ENCODE measurements at regions not wholly inside any gene's neighbourhood (a gene's known extent, or its start where the extent isn't known, plus 50 kb on each side); places are given as distances from the start of the nearest gene placed in this dataset.

DNA sequence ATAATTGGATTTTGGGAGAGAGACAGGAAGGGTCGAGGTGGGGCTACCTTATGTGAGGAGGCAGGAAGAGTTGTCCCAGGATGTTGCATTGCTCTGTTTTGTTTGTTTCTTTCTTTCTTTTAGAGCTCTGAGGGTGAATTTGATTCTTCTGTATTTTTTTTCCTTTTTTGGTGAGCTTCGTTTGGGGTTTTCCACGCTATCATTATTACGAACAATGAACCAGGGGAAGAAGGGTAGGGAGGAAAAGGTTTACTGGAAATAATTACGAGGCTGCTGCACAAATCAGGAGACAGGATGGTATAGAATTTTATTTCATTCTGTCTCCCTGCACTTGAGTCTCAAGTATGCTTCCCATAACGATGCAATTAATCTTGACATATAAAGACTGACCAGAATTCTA, 51.4 kb upstream of the ZNF516 start:
- Histone ChIP-seq H3K27ac (ENCODE audit: low read length) (no peak overlapping the region), H3K4me1 (ENCODE audit: insufficient read depth, low read length) (no peaks in the 10 kb centered on the region), H2AFZ (ENCODE audit: low read length) (no peak overlapping the region), H3K9me3 (ENCODE audit: low read length) (no peaks in the 10 kb centered on the region), H3F3A (ENCODE audit: low read length, unreplicated experiment) (no peaks in the 10 kb centered on the region), H3K9me2 (replicated peaks; ENCODE audit: low read length) (no peaks in the 10 kb centered on the region), H3K9ac (ENCODE audit: low read length) (no peak overlapping the region), H3K36me3 (ENCODE audit: low read depth, low read length) (no peaks in the 10 kb centered on the region), H3K27me3 (ENCODE audit: low read length) (peaks cover 76% of the 10 kb centered on the region), H3K4me3 (ENCODE audit: low read length) (no peak overlapping the region), H3K4me2 (ENCODE audit: low read length) (no peak overlapping the region), H4K20me1 (ENCODE audit: low read length) (no peaks in the 10 kb centered on the region), H3K79me2 (ENCODE audit: low read length) (no peaks in the 10 kb centered on the region)
- no peak for TF ChIP-seq EZH2phosphoT487 (IDR thresholded peaks at IDR 0.05; ENCODE audit: borderline replicate concordance, low read length)
- no peak for TF ChIP-seq EZH2 (IDR thresholded peaks at IDR 0.05; ENCODE audit: low read length, unreplicated experiment)
- TF ChIP-seq, protein P1, sequence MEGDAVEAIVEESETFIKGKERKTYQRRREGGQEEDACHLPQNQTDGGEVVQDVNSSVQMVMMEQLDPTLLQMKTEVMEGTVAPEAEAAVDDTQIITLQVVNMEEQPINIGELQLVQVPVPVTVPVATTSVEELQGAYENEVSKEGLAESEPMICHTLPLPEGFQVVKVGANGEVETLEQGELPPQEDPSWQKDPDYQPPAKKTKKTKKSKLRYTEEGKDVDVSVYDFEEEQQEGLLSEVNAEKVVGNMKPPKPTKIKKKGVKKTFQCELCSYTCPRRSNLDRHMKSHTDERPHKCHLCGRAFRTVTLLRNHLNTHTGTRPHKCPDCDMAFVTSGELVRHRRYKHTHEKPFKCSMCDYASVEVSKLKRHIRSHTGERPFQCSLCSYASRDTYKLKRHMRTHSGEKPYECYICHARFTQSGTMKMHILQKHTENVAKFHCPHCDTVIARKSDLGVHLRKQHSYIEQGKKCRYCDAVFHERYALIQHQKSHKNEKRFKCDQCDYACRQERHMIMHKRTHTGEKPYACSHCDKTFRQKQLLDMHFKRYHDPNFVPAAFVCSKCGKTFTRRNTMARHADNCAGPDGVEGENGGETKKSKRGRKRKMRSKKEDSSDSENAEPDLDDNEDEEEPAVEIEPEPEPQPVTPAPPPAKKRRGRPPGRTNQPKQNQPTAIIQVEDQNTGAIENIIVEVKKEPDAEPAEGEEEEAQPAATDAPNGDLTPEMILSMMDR (conservative IDR thresholded peaks at IDR 0.05; ENCODE audit: low read depth, low read length): no peak
- no peak for ATAC-seq
- intact Hi-C loops (cut with micrococcal nuclease): no loop called here
- DNase-seq: no peak
- CTCF ChIA-PET: no interaction called here
- POLR2A ChIA-PET (ENCODE audit: unreplicated experiment): no interaction called here
- BruUV-seq (replicated peaks): no TSS peak

DNA sequence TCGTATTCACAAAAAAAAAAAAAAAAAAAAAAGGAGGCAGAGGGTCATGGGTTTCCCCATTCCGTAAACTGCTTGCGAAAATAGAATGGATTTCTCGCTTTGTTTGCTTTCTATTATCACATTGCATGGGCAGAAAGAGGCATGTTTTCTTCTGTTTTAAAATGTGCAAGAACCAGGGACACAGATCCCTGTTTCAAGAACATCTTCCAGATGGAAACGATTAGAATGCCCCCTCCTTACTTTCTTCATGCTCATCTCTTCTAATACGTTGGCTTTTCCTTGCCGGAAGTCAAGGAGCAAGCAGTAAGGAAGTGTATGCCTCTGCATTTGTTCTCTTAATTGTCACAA, 51.0 kb upstream of the ZNF516 start:
- no peak for DNase-seq

DNA sequence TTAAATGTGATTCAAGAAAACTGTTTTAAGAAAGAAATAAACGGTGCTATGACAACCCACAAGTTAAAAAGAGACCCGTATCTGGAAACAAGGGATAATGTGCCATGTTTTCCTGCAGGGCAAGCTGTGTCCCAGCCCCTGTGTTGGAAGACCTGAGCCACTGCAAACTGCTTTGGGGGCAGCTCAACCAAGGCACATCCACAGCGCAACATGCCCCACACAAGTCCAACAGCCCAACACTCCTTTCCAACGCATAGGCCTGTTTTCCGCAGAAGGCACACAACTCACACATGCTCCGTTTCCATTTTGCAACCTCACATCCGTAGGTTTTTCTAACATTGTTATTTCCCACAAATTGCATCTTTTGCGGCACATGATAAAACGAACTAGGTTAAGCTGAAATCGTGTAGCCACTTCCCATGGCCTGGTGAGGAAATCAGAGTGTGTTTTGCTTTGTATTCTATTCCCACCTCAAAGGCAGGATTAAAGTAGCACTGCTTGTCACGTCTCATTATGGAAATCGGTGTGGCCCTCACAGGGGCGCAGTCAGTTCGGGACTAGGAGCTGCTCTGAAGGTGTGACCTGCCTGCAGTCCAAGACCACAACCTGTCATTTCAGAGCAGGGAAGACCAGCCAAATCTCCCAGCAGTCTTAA, 50.5 kb upstream of the ZNF516 start:
- DNase-seq (no peak), ATAC-seq (no peak)
- no peak overlapping the region for H3K4me3 ChIP-seq (ENCODE audit: low read length)
- H2AFZ ChIP-seq (ENCODE audit: low read length): no peak overlapping the region
- no peak overlapping the region for H3K27ac ChIP-seq (ENCODE audit: low read length)
- H3K36me3 ChIP-seq (ENCODE audit: low read depth, low read length): no peaks in the 10 kb centered on the region
- H3F3A ChIP-seq (ENCODE audit: low read length, unreplicated experiment): no peaks in the 10 kb centered on the region
- ChIA-PET POLR2A (ENCODE audit: unreplicated experiment) (no interaction called here), CTCF (no interaction called here)
- no peaks in the 10 kb centered on the region for H3K79me2 ChIP-seq (ENCODE audit: low read length)
- peaks cover 83% of the 10 kb centered on the region for H3K27me3 ChIP-seq (ENCODE audit: low read length)
- intact Hi-C loops (cut with micrococcal nuclease): no loop called here
- no peak overlapping the region for H3K4me2 ChIP-seq (ENCODE audit: low read length)
- BruUV-seq (replicated peaks): no TSS peak
- no peak overlapping the region for H3K9ac ChIP-seq (ENCODE audit: low read length)
- H3K9me2 ChIP-seq (replicated peaks; ENCODE audit: low read length): no peaks in the 10 kb centered on the region
- TF ChIP-seq EZH2 (IDR thresholded peaks at IDR 0.05; ENCODE audit: low read length, unreplicated experiment): no peak
- no peak for TF ChIP-seq EZH2phosphoT487 (IDR thresholded peaks at IDR 0.05; ENCODE audit: borderline replicate concordance, low read length)
- TF ChIP-seq, protein P1 (conservative IDR thresholded peaks at IDR 0.05; ENCODE audit: low read depth, low read length): no peak
- no peaks in the 10 kb centered on the region for H3K9me3 ChIP-seq (ENCODE audit: low read length)
- H3K4me1 ChIP-seq (ENCODE audit: insufficient read depth, low read length): no peaks in the 10 kb centered on the region
- no peaks in the 10 kb centered on the region for H4K20me1 ChIP-seq (ENCODE audit: low read length)

More for the DNA sequence above, 51.0 kb upstream of the ZNF516 start:
- ChIA-PET POLR2A (ENCODE audit: unreplicated experiment) (no interaction called here), CTCF (no interaction called here)
- Histone ChIP-seq H3K79me2 (ENCODE audit: low read length) (no peaks in the 10 kb centered on the region), H3K27ac (ENCODE audit: low read length) (no peak overlapping the region), H3K4me3 (ENCODE audit: low read length) (no peak overlapping the region), H3K4me2 (ENCODE audit: low read length) (no peak overlapping the region), H3K27me3 (ENCODE audit: low read length) (peaks cover 79% of the 10 kb centered on the region), H2AFZ (ENCODE audit: low read length) (no peak overlapping the region), H3K36me3 (ENCODE audit: low read depth, low read length) (no peaks in the 10 kb centered on the region), H3F3A (ENCODE audit: low read length, unreplicated experiment) (no peaks in the 10 kb centered on the region), H3K4me1 (ENCODE audit: insufficient read depth, low read length) (no peaks in the 10 kb centered on the region), H3K9me3 (ENCODE audit: low read length) (no peaks in the 10 kb centered on the region), H4K20me1 (ENCODE audit: low read length) (no peaks in the 10 kb centered on the region), H3K9ac (ENCODE audit: low read length) (no peak overlapping the region), H3K9me2 (replicated peaks; ENCODE audit: low read length) (no peaks in the 10 kb centered on the region)
- no TSS peak for BruUV-seq (replicated peaks)
- intact Hi-C loops (cut with micrococcal nuclease): no loop called here
- TF ChIP-seq EZH2 (IDR thresholded peaks at IDR 0.05; ENCODE audit: low read length, unreplicated experiment): no peak
- TF ChIP-seq, protein P1 (conservative IDR thresholded peaks at IDR 0.05; ENCODE audit: low read depth, low read length): no peak
- TF ChIP-seq EZH2phosphoT487 (IDR thresholded peaks at IDR 0.05; ENCODE audit: borderline replicate concordance, low read length): no peak
- no peak for ATAC-seq
